Fibroblast of villous mesenchyme (primary cell): ENCODE measurements at regions not wholly inside any gene's neighbourhood (a gene's known extent, or its start where the extent isn't known, plus 50 kb on each side); places are given as distances from the start of the nearest gene placed in this dataset.
"Not testable (repeated sequence)": the region's sequence is repeated elsewhere in the genome, so short reads cannot be mapped to it uniquely, and the experiment has no call there.

Source experiments
- DNase-seq: peaks from one replicate; pipeline ENCODE4 v3.0.0-alpha.2; 2010; ENCODE audit warnings: low read depth
- H3K4me3 ChIP-seq: 2 replicates; pipeline ENCODE4 v1.5.1; 2011; ENCODE audit warnings: low read depth, mild to moderate bottlenecking, low read length
- CTCF ChIP-seq: IDR thresholded peaks from 2 replicates; pipeline ENCODE4 v1.5.1; 2012; ENCODE audit warnings: low read depth, mild to moderate bottlenecking, low read length; ENCODE audit not compliant: insufficient read depth

- TF ChIP-seq CTCF: no peak
- DNase-seq: no peak
Observed at GRCh38 chr7:149595078-149595477, 97.5 kb upstream of the ZNF746 start.

GRCh38 chr7:149588930-149589329, 91.3 kb upstream of the ZNF746 start:
- no peak for DNase-seq
- no peak for TF ChIP-seq CTCF
- no peak overlapping the region for H3K4me3 ChIP-seq

More at GRCh38 chr7:149595078-149595477, 97.5 kb upstream of the ZNF746 start:
- no peak overlapping the region for H3K4me3 ChIP-seq

GRCh38 chr7:149586646-149587645, 89.3 kb upstream of the ZNF746 start:
- no peak for TF ChIP-seq CTCF
- H3K4me3 ChIP-seq: no peak overlapping the region
- no peak for DNase-seq

GRCh38 chr7:149584530-149584929, 86.9 kb upstream of the ZNF746 start:
- no peak overlapping the region for H3K4me3 ChIP-seq
- DNase-seq: no peak
- no peak for TF ChIP-seq CTCF

- no peak for TF ChIP-seq CTCF
- no peak overlapping the region for H3K4me3 ChIP-seq
- DNase-seq: no peak
Observed at GRCh38 chr7:149584009-149584408, 86.4 kb upstream of the ZNF746 start.

- no peak for DNase-seq
- H3K4me3 ChIP-seq: no peak overlapping the region
- TF ChIP-seq CTCF: no peak
Observed at GRCh38 chr7:149580328-149580727, 82.7 kb upstream of the ZNF746 start.

- H3K4me3 ChIP-seq, DNase-seq: not testable (repeated sequence)
Observed at GRCh38 chr7:149579365-149579764, 81.8 kb upstream of the ZNF746 start.

- not testable (repeated sequence) for DNase-seq, H3K4me3 ChIP-seq
Observed at GRCh38 chr7:149574428-149574827, 76.8 kb upstream of the ZNF746 start.
